NCI-H2196 (cell line): ENCODE measurements at regions not wholly inside any gene's neighbourhood (a gene's known extent, or its start where the extent isn't known, plus 50 kb on each side); places are given as distances from the start of the nearest gene placed in this dataset.
A peak's percentile ranks its signal among the peaks of the same experiment; 100 is the strongest.

Experiments used
- DNase-seq: peaks from one replicate; lab custom pipeline; 2025; ENCODE audit not compliant: unreplicated experiment; lab: John Stamatoyannopoulos, UW

- DNase-seq = no peak
These were observed 98.6 kb downstream of the FHDC1 start for GRCh38 chr4:153034681-153035080.

GRCh38 chr4:153036931-153037482 is 100.9 kb downstream of the FHDC1 start:
- DNase-seq = no peak

- peak; percentile 35 for DNase-seq
These were observed 102.6 kb downstream of the FHDC1 start for GRCh38 chr4:153038623-153039311.

GRCh38 chr4:153039542-153040185 is 103.5 kb downstream of the FHDC1 start:
- DNase-seq = no peak

GRCh38 chr4:153040677-153041076 is 104.6 kb downstream of the FHDC1 start:
- no peak for DNase-seq

- no peak for DNase-seq
These were observed 107.9 kb downstream of the FHDC1 start for GRCh38 chr4:153044036-153044435.

GRCh38 chr4:153045111-153045982 is 109.2 kb downstream of the FHDC1 start:
- DNase-seq = no peak

DNA sequence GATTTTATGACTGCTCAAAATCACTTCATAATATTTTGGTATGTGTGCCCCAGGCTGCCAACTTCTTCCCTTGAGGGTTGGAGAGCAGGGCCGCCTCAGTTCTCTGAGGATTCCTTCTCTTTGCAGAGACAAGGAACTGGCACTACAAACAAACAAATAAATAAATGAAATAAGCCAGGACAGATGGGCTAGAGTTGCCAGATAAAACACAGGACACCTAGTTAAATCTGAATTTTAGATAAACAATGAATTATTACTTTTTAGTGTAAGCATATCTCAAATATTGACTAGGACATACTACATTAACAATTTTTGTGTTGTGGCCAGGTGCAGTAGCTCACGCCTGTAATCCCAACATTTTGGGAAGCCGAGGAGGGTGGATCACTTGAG is 122.5 kb downstream of the FHDC1 start:
- no peak for DNase-seq

- DNase-seq = no peak
These were observed 124.1 kb downstream of the FHDC1 start for GRCh38 chr4:153060196-153060595.

DNA sequence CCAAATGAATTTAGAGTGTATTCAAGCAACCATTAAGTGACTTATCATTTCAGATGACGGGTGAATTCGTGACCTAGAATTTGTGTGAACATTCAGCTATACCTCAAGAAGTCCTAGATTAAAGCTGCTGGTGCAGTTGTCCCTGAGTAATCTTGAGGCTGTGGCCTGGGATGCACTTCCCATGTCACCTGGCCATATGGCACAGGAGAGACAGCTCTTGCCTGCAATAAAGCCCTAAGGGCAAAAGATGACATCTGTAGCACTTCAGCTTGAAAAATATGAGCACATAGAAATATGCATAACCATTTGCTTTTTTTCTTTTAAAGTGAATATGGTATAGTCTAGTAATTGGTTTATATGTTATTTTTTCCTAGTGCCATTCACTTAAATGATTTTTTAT is 125.8 kb downstream of the FHDC1 start:
- no peak for DNase-seq

- no peak for DNase-seq
These were observed 126.6 kb downstream of the FHDC1 start for GRCh38 chr4:153062652-153063168.

- DNase-seq = no peak
These were observed 127.4 kb downstream of the FHDC1 start for GRCh38 chr4:153063490-153063889.

DNA sequence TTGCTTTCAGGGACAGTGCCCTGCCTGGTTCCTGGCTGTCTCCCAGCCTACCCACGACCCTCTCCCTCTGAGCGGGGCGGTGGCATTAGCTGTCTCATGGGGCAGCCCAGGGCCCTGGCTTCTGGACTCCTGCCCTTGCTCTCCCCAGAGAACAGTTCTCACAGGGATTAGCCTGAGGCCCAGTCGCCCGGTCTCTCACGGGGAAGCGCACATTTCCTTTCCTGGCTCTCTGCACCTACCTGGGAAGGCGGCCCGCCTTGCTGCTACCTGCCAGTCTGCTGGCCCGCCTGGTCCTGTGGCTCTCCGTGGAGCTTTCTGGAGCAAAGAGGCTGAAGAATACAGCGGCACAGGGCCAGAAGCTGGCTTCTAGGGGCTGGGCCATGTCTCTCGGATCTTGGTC is 128.4 kb downstream of the FHDC1 start:
- no peak for DNase-seq

DNA sequence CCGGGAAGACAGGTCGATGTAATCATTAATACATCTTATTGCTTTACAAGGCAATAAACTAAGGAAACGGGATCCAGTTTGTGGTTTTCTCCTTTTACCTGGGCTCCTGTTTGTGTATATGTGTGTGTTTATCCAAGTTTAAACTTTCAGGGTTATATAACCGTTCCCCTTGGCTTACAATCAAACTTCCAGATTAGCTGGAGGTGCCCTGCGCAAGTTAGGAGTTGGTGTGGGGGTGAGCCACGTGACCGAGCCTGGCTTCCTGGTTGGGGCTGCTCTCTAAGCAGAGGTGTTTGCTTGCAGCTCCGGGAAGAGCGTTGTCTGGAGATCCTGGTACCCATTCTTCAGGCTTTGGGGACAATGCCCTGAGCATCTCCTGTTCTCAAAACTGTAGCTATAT is 129.2 kb downstream of the FHDC1 start:
- no peak for DNase-seq

DNA sequence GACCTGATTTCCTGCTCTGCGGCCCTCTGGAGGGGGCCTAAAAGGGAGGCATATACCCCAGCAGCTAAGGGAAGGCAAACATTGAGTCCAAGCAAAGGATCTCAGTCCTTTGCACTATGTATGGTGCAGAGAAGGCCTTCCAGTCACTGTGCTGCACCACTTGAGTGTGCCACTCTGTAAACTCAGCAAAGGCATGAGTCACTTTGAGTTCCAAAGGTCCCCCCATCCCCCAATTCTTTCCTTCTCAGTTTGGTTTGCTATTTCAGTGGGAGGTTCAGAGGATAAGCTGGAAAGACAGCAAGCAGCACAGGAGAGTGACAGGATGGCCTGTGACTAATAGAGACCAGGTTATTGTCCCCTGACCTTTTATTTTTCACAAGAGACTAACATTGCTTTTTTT is 131.3 kb downstream of the FHDC1 start:
- no peak for DNase-seq

- no peak for DNase-seq
These were observed 132.6 kb downstream of the FHDC1 start for GRCh38 chr4:153068751-153069150.

DNA sequence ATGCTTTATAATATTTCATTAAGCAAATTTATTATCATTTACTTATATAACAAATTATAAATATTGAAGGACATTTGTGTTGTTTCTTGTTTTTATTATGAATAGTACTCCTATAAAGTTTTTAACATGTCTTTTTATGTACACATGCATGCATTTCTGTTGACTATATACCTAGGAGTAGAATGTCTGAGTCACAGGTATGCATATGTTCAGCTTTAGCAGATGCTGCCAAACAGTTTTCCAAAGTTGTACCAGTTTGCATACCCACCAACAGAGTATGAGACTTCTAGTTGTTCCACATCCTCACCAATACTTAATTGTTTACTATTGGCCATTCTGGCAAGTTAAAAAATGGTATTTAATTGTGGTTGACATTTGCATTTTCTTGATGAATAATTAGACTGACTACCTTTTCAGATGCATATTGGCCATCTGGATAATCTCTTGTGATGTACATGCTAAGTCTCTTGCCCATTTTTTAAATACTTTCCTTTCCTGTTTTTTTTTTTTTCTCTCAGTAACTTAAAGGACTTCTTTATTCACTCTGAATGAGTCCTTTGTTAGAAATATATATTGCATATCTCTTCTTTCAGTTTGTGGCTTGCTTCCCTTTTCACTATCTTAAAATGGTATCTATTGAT is 132.2 kb upstream of the TRIM2 start:
- DNase-seq = no peak

- DNase-seq = no peak
These were observed 131.6 kb upstream of the TRIM2 start for GRCh38 chr4:153072661-153073060.

- DNase-seq = peak; percentile 3
These were observed 129.8 kb upstream of the TRIM2 start for GRCh38 chr4:153074486-153074885.

DNA sequence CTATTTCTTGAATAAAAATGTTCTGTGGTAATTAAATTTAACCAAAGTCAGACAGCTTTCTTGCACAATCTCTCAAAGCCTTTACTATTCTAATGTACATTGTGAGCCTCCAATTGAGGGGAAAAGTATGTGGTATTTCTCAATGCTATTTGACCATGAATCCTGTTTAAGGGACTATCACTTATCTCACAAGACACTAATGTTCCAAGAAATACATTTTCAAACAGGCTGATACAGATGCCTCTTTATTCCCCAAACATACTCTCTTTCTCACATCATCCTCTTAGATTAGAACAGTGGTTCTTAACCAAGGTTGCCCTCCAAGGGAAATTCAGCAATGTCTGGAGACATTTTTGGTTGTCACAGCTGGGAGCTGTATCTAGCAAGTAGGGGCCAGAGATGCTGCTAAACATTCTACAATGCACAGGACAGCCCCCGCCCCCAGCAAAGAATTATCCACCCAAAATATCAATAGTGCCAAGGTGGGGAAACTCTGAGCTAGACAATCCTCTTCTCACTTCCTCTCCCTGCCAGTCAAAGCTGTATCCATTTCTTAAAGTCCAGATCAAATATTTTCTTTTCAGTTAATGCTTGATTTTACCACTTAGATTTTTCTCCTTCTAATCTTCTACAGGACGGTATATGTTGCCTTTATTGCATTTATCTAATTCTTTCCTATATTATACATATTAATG is 129.2 kb upstream of the TRIM2 start:
- no peak for DNase-seq
